NOMO-1 treated with DMSO at 0.1 percent for 48 hours (cell line): ENCODE measurements at regions not wholly inside any gene's neighbourhood (a gene's known extent, or its start where the extent isn't known, plus 50 kb on each side); places are given as distances from the start of the nearest gene placed in this dataset.

Experiments
- DNase-seq: peaks from one replicate; lab custom pipeline; 2025; ENCODE audit not compliant: unreplicated experiment; lab: John Stamatoyannopoulos, UW

DNA sequence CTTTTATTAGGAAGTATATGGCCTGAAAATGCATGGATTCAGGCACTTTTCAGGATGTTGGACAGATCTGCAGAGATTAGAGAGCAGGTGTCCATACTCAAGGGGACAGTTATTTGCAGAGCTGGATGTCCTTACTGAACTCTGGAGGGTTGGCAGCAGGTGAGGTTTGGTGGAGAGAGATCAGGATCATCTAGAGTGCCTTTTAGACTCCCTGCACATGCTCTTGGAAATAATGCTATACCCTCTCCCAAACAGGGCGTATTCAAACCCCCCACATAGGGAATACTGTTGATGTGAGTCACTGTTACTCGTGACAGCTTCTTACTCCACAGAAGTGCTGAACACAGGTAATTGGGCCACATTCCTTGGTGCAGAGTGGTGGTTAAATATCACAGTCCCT is 725.7 kb upstream of the SGCG start:
- no peak for DNase-seq

DNA sequence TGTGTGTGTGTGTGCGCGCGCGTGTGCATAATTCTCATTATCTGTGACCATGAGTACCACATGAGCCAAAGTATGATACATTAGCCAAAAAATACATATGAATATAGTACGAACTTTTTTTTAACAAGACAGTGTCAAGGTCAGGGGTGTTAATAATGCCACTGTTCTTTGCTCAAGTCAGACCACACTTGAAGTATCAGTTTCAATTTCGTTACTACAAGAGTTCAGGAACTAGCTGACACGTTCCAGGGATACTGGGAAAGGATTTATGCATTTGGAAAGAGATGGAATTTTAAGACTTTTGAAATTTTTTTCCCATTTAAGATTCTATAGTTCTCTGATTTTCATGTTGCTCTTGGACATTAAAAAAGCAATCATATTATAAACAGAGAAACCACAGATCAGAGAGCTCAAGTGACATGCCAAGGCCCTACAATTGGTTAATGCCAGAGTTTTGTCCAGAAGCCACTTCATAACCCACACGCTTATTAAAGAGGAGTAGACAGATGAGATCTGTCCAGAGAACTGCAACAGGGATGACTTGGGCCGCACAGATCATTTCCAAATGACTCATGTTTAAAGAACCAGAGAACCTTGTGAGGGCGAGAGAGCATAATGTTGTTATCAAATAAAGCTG is 718.8 kb upstream of the SGCG start:
- no peak for DNase-seq

GRCh38 chr13:22463089-22463488 is 717.7 kb upstream of the SGCG start:
- no peak for DNase-seq

DNA sequence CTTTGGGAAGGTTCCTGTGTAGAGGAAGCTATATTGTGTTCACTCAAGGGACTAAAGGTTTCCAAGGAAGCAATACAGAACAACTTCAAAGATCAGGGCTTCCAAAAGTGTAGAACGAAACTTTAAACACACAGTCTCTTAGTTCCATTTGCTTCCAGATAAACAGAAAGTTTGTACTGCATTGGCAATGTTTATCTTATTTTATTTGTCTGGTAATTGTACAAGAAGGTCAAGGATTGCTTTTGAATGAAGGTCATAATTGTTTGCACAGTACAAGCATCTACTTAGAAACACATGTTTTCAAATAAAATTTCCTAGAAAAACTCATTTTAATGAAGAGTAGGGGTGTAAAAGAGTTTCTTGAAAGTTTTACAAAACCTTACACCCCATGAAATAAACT is 712.7 kb upstream of the SGCG start:
- DNase-seq = no peak

DNA sequence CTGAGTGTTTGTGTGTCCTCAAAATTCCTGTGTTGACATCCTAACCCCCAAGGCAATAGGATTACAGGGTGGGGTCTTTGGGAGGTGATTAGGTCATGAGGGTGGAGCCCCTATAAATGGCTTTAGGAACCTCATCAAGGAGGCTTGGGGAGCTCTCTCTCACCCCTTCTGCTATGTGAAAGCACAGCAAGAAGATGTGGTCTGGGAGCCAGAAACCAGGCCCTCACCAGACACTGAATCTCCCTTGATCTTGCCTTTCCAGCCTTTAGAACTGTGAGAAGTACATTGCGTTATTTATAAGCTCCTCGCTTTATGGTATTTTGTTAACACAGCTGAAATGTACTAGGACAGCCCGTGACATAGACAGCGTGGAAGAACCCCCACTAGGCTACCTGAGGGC is 712.0 kb upstream of the SGCG start:
- DNase-seq = no peak

GRCh38 chr13:22469452-22469851 is 711.3 kb upstream of the SGCG start:
- no peak for DNase-seq

DNA sequence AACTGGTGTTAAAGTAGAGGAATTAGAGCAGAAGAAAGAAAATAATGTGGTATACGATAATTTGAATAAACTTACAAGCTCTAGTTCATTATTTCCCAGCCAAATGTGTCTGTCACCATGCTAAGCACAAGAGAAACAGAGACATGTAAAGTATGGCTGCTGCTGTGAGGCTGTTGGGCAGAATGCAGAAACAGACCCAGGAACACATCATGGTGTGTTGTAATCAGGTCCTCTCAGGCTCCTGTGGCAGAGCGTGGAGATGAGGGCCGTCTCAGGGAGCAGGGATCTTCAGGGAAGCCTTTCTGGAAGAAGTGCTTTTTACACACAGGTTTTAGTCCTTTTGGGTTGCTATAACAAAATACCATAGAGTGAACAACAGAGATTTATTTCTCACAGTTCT is 710.7 kb upstream of the SGCG start:
- DNase-seq = no peak

DNA sequence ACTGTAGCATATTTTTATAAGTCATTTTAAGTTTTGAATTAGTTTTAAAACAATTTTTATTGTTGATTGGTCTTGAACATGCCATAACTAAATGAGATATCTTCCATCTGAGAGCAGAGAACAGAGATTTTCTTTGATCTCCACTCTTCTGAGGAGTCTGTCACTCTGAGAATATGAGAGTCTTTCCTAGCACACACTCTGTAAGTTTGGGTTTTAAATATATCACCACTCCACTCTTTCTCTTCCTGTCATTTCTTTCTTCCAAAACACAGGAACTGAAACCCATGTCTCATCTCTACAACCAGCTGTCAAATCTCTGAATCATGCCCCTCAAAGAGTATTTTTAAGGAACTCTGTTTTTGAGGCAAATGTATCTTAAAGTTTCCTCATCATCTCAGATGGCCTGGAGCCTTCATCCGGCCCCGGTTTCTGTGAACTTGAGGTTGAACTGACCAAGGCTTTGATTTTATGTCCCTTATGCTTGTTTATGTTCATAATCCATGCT is 698.2 kb upstream of the SGCG start:
- DNase-seq = peak; percentile 88

DNA sequence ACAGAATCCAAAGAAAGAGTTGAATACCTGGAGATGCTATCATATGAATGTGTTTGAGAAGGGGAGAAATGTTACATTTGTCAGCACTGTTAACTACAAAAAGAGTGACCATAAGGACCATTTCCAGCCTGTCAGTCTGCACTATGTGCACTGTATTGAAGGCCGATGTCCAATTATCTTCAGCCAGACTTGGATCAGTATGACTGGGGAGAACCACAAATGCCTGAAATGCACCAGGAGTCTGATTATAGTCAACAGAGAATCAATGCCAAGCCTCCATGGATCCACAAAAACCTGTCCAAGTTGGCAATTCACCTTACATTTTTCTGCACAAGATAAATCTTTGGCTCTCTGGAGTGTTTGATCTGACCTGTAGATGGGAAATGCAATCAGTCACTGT is 697.5 kb upstream of the SGCG start:
- DNase-seq = no peak

GRCh38 chr13:22486490-22486889 is 694.3 kb upstream of the SGCG start:
- DNase-seq = no peak

DNA sequence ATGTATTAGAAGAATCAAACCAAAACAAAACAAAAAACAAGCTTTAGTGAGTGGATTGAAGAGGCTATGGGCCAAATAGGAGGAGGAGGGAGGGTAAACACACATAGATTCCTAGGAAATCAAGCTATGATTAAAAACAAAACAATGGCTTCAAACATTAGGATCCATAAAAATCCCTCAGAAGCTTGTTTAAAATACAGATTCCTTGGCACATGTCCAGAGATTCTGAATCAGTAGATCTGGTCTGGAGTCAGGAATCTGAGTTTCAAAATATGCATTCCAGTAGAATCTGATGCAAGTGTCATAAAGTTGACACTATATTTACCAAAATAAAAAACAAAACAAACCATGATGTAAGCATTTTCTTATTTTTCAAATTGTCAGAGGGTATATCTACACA is 692.8 kb upstream of the SGCG start:
- no peak for DNase-seq

DNA sequence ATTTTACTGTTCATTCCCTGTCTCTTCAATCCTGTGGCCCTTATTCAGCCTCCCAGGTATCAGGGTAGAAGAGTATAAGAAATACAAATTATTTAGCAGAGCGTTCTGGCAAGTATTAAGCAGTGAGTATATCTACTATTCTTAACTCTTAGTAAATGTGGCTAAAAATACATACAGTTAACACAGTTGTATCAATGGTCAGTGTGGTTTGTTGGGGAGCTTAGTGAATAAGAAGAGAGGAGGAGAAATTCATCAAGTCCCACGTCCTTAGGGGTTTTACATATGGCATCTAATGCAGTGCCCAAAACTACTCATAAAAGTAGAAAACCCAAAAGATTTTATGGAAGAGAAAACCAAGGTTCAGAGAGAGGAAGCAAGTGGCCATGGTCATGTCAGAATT is 691.0 kb upstream of the SGCG start:
- no peak for DNase-seq

GRCh38 chr13:22495819-22496218 is 685.0 kb upstream of the SGCG start:
- DNase-seq = no peak

GRCh38 chr13:22496803-22497508 is 683.8 kb upstream of the SGCG start:
- no peak for DNase-seq

GRCh38 chr13:22497991-22498780 is 682.6 kb upstream of the SGCG start:
- no peak for DNase-seq

GRCh38 chr13:22499919-22500318 is 680.9 kb upstream of the SGCG start:
- DNase-seq = no peak

GRCh38 chr13:22505489-22505888 is 675.3 kb upstream of the SGCG start:
- DNase-seq = no peak

- no peak for DNase-seq
These were observed 674.6 kb upstream of the SGCG start for GRCh38 chr13:22506096-22506691.

DNA sequence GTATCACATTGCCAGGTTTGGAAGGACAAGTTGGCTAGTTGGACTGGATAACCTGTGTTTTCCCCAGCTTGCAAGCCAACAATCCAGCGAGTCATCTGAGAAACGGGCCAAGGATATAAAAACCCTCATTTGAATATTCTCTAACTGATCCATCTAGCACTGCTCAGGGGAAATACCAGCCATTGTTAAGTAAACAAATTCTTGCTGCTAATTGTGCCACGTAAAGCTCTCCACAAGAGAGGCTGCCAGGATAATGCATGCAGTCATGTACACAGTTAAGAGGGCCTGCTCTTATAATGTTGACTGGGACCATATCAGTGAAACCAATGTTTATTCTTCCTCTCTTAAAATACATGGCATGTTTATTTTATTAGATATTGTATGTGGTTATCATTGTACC is 663.2 kb upstream of the SGCG start:
- no peak for DNase-seq

GRCh38 chr13:22536851-22537250 is 643.9 kb upstream of the SGCG start:
- no peak for DNase-seq

DNA sequence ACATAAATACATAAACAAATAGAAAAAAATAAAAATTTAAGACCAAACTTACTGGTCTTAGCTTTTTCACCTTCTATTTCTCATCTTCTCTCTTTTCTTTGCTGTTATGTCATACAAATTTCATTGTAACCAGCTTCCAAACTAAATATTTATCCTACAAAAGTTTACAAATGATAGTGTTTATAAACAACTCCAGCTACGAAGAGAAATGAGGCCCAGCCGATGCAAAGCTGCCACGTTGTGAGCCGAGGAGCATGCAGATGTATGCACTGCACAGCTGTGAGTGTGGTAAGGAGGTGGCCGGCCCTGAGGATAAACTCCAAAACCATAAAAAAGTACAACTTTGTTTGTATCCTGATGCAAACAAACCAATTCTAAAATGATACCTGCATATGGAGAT is 642.4 kb upstream of the SGCG start:
- no peak for DNase-seq

- no peak for DNase-seq
These were observed 631.7 kb upstream of the SGCG start for GRCh38 chr13:22549126-22549525.
